GM21528 (cell line): ENCODE measurements at regions not wholly inside any gene's neighbourhood (a gene's known extent, or its start where the extent isn't known, plus 50 kb on each side); places are given as distances from the start of the nearest gene placed in this dataset.
"Not testable (repeated sequence)": the region's sequence is repeated elsewhere in the genome, so short reads cannot be mapped to it uniquely, and the experiment has no call there.

Experiments used
- ATAC-seq: cut with Tn5 transposase; IDR thresholded peaks from one replicate; pipeline ENCODE4 v1.9.1; 2021; ENCODE audit warnings: mild to moderate bottlenecking, moderate library complexity; ENCODE audit not compliant: unreplicated experiment, low FRiP score

- no peak for ATAC-seq
Measured at GRCh38 chr4:95898226-95898625, 58.3 kb downstream of the PDHA2 start.

GRCh38 chr4:95909211-95909610 is 69.3 kb downstream of the PDHA2 start:
- no peak for ATAC-seq

- no peak for ATAC-seq
Measured at GRCh38 chr4:95910749-95911148, 70.9 kb downstream of the PDHA2 start.

GRCh38 chr4:95921470-95921869 is 81.6 kb downstream of the PDHA2 start:
- no peak for ATAC-seq

- ATAC-seq: no peak
Measured at GRCh38 chr4:95929448-95930064, 89.7 kb downstream of the PDHA2 start.

- no peak for ATAC-seq
Measured at GRCh38 chr4:95939141-95939540, 99.2 kb downstream of the PDHA2 start.

- no peak for ATAC-seq
Measured at GRCh38 chr4:95949136-95949765, 109.4 kb downstream of the PDHA2 start.

- ATAC-seq: no peak
Measured at GRCh38 chr4:95949808-95950207, 109.9 kb downstream of the PDHA2 start.

GRCh38 chr4:95952538-95952937 is 112.6 kb downstream of the PDHA2 start:
- not testable (repeated sequence) for ATAC-seq

- no peak for ATAC-seq
Measured at GRCh38 chr4:95956094-95956493, 116.2 kb downstream of the PDHA2 start.

- no peak for ATAC-seq
Measured at GRCh38 chr4:95957054-95957453, 117.2 kb downstream of the PDHA2 start.

GRCh38 chr4:95957759-95958158 is 117.9 kb downstream of the PDHA2 start:
- no peak for ATAC-seq

GRCh38 chr4:95959182-95959581 is 119.3 kb downstream of the PDHA2 start:
- ATAC-seq: no peak

GRCh38 chr4:95959633-95960032 is 119.7 kb downstream of the PDHA2 start:
- ATAC-seq: no peak

GRCh38 chr4:95963456-95963855 is 123.6 kb downstream of the PDHA2 start:
- no peak for ATAC-seq

- ATAC-seq: no peak
Measured at GRCh38 chr4:95979961-95980876, 140.3 kb downstream of the PDHA2 start.

- no peak for ATAC-seq
Measured at GRCh38 chr4:95980877-95981360, 141.0 kb downstream of the PDHA2 start.

GRCh38 chr4:95981591-95981990 is 141.7 kb downstream of the PDHA2 start:
- ATAC-seq: no peak

GRCh38 chr4:95982516-95982915 is 142.6 kb downstream of the PDHA2 start:
- no peak for ATAC-seq

- ATAC-seq: no peak
Measured at GRCh38 chr4:95984081-95984480, 144.2 kb downstream of the PDHA2 start.

- ATAC-seq: no peak
Measured at GRCh38 chr4:95985051-95985450, 145.2 kb downstream of the PDHA2 start.
